ENCODE measurements at regions not wholly inside any gene's neighbourhood (a gene's known extent, or its start where the extent isn't known, plus 50 kb on each side); places are given as distances from the start of the nearest gene placed in this dataset.

GRCh38 chr9:86557918-86558317 is 203.7 kb upstream of the TUT7 start:
- no peak for TF ChIP-seq CTCF (conservative IDR thresholded peaks at IDR 0.05; ENCODE audit: low read depth, low read length)
- TF ChIP-seq EZH2 (IDR thresholded peaks at IDR 0.05; ENCODE audit: low read length, unreplicated experiment), result no peak

All from PC-3 (cell line).